Activated CD4-positive, alpha-beta T cell treated with anti-CD3 and anti-CD28 coated beads, Interleukin-2, amount 50 U/mL, for 1 hour (primary cell): ENCODE measurements at regions not wholly inside any gene's neighbourhood (a gene's known extent, or its start where the extent isn't known, plus 50 kb on each side); places are given as distances from the start of the nearest gene placed in this dataset.
"Not testable (repeated sequence)": the region's sequence is repeated elsewhere in the genome, so short reads cannot be mapped to it uniquely, and the experiment has no call there.

Experiments
- DNase-seq: peaks from one replicate; pipeline ENCODE4 v3.0.0-alpha.2; 2020

- no peak for DNase-seq
These were observed 349.3 kb upstream of the KLF3 start for GRCh38 chr4:38314663-38315062.

GRCh38 chr4:38315286-38315685, 348.7 kb upstream of the KLF3 start:
- DNase-seq = no peak

- no peak for DNase-seq
These were observed 348.0 kb upstream of the KLF3 start for GRCh38 chr4:38316045-38316444.

- DNase-seq = no peak
These were observed 346.8 kb upstream of the KLF3 start for GRCh38 chr4:38317041-38317674.

- peak; percentile 61 for DNase-seq
These were observed 345.1 kb upstream of the KLF3 start for GRCh38 chr4:38318737-38319455.

GRCh38 chr4:38319456-38320342, 344.3 kb upstream of the KLF3 start:
- peak; percentile 92 for DNase-seq

- DNase-seq = no peak
These were observed 343.7 kb upstream of the KLF3 start for GRCh38 chr4:38320343-38320695.

GRCh38 chr4:38320833-38321232, 343.2 kb upstream of the KLF3 start:
- no peak for DNase-seq

GRCh38 chr4:38322714-38323113, 341.3 kb upstream of the KLF3 start:
- no peak for DNase-seq

GRCh38 chr4:38323141-38323641, 340.8 kb upstream of the KLF3 start:
- no peak for DNase-seq

GRCh38 chr4:38324861-38325628, 339.0 kb upstream of the KLF3 start:
- no peak for DNase-seq

- no peak for DNase-seq
These were observed 338.4 kb upstream of the KLF3 start for GRCh38 chr4:38325629-38325913.

GRCh38 chr4:38326499-38326898, 337.5 kb upstream of the KLF3 start:
- no peak for DNase-seq

GRCh38 chr4:38327174-38327573, 336.8 kb upstream of the KLF3 start:
- no peak for DNase-seq

GRCh38 chr4:38328989-38329729, 334.8 kb upstream of the KLF3 start:
- DNase-seq = no peak

- no peak for DNase-seq
These were observed 333.7 kb upstream of the KLF3 start for GRCh38 chr4:38330321-38330720.

GRCh38 chr4:38330936-38331335, 333.1 kb upstream of the KLF3 start:
- no peak for DNase-seq

- no peak for DNase-seq
These were observed 331.3 kb upstream of the KLF3 start for GRCh38 chr4:38332699-38333098.

GRCh38 chr4:38333219-38333618, 330.8 kb upstream of the KLF3 start:
- no peak for DNase-seq

GRCh38 chr4:38334791-38335190, 329.2 kb upstream of the KLF3 start:
- DNase-seq = no peak

- not testable (repeated sequence) for DNase-seq
These were observed 325.1 kb upstream of the KLF3 start for GRCh38 chr4:38338939-38339338.

- no peak for DNase-seq
These were observed 320.4 kb upstream of the KLF3 start for GRCh38 chr4:38343608-38344007.
